ENCODE measurements at regions not wholly inside any gene's neighbourhood (a gene's known extent, or its start where the extent isn't known, plus 50 kb on each side); places are given as distances from the start of the nearest gene placed in this dataset.

GRCh38 chr2:203808046-203808750 lies 59.4 kb upstream of the CTLA4 start (continued):
- no peak for TF ChIP-seq ZNF674 (CRISPR knock-in tag; IDR thresholded peaks at IDR 0.05; ENCODE audit: low read depth)
- TF ChIP-seq ZBTB44 (CRISPR knock-in tag; IDR thresholded peaks at IDR 0.05): no peak
- no peak for TF ChIP-seq ZNF710 (CRISPR knock-in tag; IDR thresholded peaks at IDR 0.05; ENCODE audit: borderline replicate concordance)

GRCh38 chr2:203809084-203809521 lies 58.5 kb upstream of the CTLA4 start:
- CTCF ChIA-PET (ENCODE audit: low intra/inter-chr PET ratio, low total read pairs): no interaction called here
- POLR2A ChIA-PET: no interaction called here
- no peak for TF ChIP-seq ZNF800 (CRISPR knock-in tag; IDR thresholded peaks at IDR 0.05)
- TF ChIP-seq ZNF430 (CRISPR knock-in tag; IDR thresholded peaks at IDR 0.05): no peak
- no peak for TF ChIP-seq ZNF616 (CRISPR knock-in tag; IDR thresholded peaks at IDR 0.05; ENCODE audit: low read depth)
- TF ChIP-seq ARNT2 (CRISPR knock-in tag; IDR thresholded peaks at IDR 0.05; ENCODE audit: low read depth): no peak
- TF ChIP-seq ZNF441 (CRISPR knock-in tag; IDR thresholded peaks at IDR 0.05; ENCODE audit: borderline replicate concordance): no peak
- no peaks in the 10 kb centered on the region for H4K20me1 ChIP-seq (ENCODE audit: insufficient read depth, low read length)
- H3K79me2 ChIP-seq (ENCODE audit: insufficient read depth, low read length): no peaks in the 10 kb centered on the region
- H3K4me1 ChIP-seq (ENCODE audit: insufficient read depth, low read length): peaks cover 42% of the 10 kb centered on the region
- no peak overlapping the region for H3K4me2 ChIP-seq (ENCODE audit: low read depth, low read length)
- no peak for FAIRE-seq
- ATAC-seq: no peak
- H3K27ac ChIP-seq (ENCODE audit: extremely low read length, insufficient read depth, low read length): no peak overlapping the region
- H3K27me3 ChIP-seq (ENCODE audit: control insufficient read depth in 1 of 2, insufficient read depth in 2 of 2, low read length in 2 of 2): no peaks in the 10 kb centered on the region
- DNase-seq (ENCODE audit: low spot score): no peak
- in situ Hi-C loops (cut with HindIII; ENCODE audit: extremely low pct_ligation_motif_present, low pct_unique_long_range_greater_than_20kb): loop anchor here (25.0 kb wide), 2 partner anchors 972 to 1222 kb away; no protein-coding TSS in a partner anchor
- intact Hi-C loops (cut with micrococcal nuclease; ENCODE audit: unreplicated experiment): no loop called here
- no peak overlapping the region for H3K9ac ChIP-seq (ENCODE audit: insufficient read depth, low read depth, low read length)
- H3K4me3 ChIP-seq (replicated peaks in 1 of 3; ENCODE audit: insufficient read depth in 1 of 3, low read depth in 2 of 3, low read length in 3 of 3): no peak overlapping the region
- H3K36me3 ChIP-seq (replicated peaks in 1 of 2; ENCODE audit: control insufficient read depth in 1 of 2, insufficient read depth in 2 of 2, low read length in 2 of 2): no peaks in the 10 kb centered on the region
- BruUV-seq (replicated peaks): no TSS peak
- 91% methylated on average over 2 of the region's 2 CpGs for WGBS (ENCODE audit: low lambda C conversion rate)
- H3K9me3 ChIP-seq (ENCODE audit: low read length): peaks cover 15% of the 10 kb centered on the region
- H2AFZ ChIP-seq (ENCODE audit: low read length): no peak overlapping the region

Measured in HepG2 (cell line).